SK-N-SH treated with all-trans-retinoic acid at 6 μM for 48 hours (cell line): ENCODE measurements at regions not wholly inside any gene's neighbourhood (a gene's known extent, or its start where the extent isn't known, plus 50 kb on each side); places are given as distances from the start of the nearest gene placed in this dataset.

ENCODE experiments used
- ATAC-seq: fragments of 200-7000 bp; cut with Tn5 transposase; 3 replicates; pipeline ENCODE4 v1.9.1; 2020; ENCODE audit warnings: mild to moderate bottlenecking, moderate library complexity
- ARNTL ChIP-seq: fragments of 450-650 bp; formaldehyde crosslinking; IDR thresholded peaks from 2 replicates; pipeline ENCODE4 v1.5.0; 2020; ENCODE audit warnings: low read depth, mild to moderate bottlenecking, moderate library complexity, borderline replicate concordance
- BACH2 ChIP-seq: fragments of 250-450 bp; sonication (Bioruptor Pico); IDR thresholded peaks from 2 replicates; pipeline ENCODE4 v1.9.0; 2021; ENCODE audit warnings: mild to moderate bottlenecking, borderline replicate concordance
- CREB5 ChIP-seq: fragments of 250-450 bp; sonication (Bioruptor Pico); IDR thresholded peaks from 2 replicates; pipeline ENCODE4 v1.5.1; 2020; ENCODE audit warnings: low read depth, mild to moderate bottlenecking, moderate library complexity
- CSRNP3 ChIP-seq: fragments of 250-450 bp; sonication (Bioruptor Pico); IDR thresholded peaks from 2 replicates; pipeline ENCODE4 v1.5.1; 2021; ENCODE audit warnings: mild to moderate bottlenecking, moderate library complexity
- ESRRG ChIP-seq: fragments of 250-450 bp; sonication (Bioruptor Pico); IDR thresholded peaks from 2 replicates; pipeline ENCODE4 v1.6.1; 2021; ENCODE audit warnings: mild to moderate bottlenecking
- GLIS3 ChIP-seq: fragments of 250-450 bp; sonication (Bioruptor Pico); IDR thresholded peaks from 2 replicates; pipeline ENCODE4 v1.5.0; 2020; ENCODE audit warnings: mild to moderate bottlenecking, moderate library complexity
- ISL1 ChIP-seq: fragments of 250-450 bp; sonication (Bioruptor Pico); IDR thresholded peaks from 2 replicates; pipeline ENCODE4 v2.1.2; 2022; ENCODE audit warnings: mild to moderate bottlenecking, moderate library complexity
- OSR1 ChIP-seq: fragments of 250-450 bp; sonication (Bioruptor Pico); IDR thresholded peaks from 2 replicates; pipeline ENCODE4 v1.8.0; 2022; ENCODE audit warnings: moderate library complexity, mild to moderate bottlenecking, inconsistent platforms
- POU6F1 ChIP-seq: fragments of 250-450 bp; sonication (Bioruptor Pico); IDR thresholded peaks from 2 replicates; pipeline ENCODE4 v1.8.0; 2021; ENCODE audit warnings: low read depth, mild to moderate bottlenecking, moderate library complexity, borderline replicate concordance
- PPARA ChIP-seq: fragments of 250-450 bp; sonication (Bioruptor Pico); IDR thresholded peaks from 2 replicates; pipeline ENCODE4 v1.5.0; 2020; ENCODE audit warnings: mild to moderate bottlenecking, borderline replicate concordance
- RARB ChIP-seq: fragments of 250-450 bp; sonication (Bioruptor Pico); IDR thresholded peaks from 2 replicates; pipeline ENCODE4 v1.8.0; 2021; ENCODE audit warnings: mild to moderate bottlenecking, moderate library complexity
- SNAI2 ChIP-seq: fragments of 250-450 bp; sonication (Bioruptor Pico); IDR thresholded peaks from 2 replicates; pipeline ENCODE4 v1.5.0; 2020; ENCODE audit warnings: mild to moderate bottlenecking, moderate library complexity
- TCF4 ChIP-seq: fragments of 250-450 bp; sonication (Bioruptor Pico); IDR thresholded peaks from 2 replicates; pipeline ENCODE4 v1.8.0; 2021; ENCODE audit warnings: mild to moderate bottlenecking, moderate library complexity, borderline replicate concordance
- TOX ChIP-seq: fragments of 250-450 bp; sonication (Bioruptor Pico); IDR thresholded peaks from 2 replicates; pipeline ENCODE4 v1.8.0; 2021; ENCODE audit warnings: mild to moderate bottlenecking, moderate library complexity, borderline replicate concordance
- TSHZ2 ChIP-seq: fragments of 250-450 bp; sonication (Bioruptor Pico); IDR thresholded peaks from 2 replicates; pipeline ENCODE4 v1.5.0; 2020; ENCODE audit warnings: mild to moderate bottlenecking, moderate library complexity
- ZC3H10 ChIP-seq: fragments of 250-450 bp; sonication (Bioruptor Pico); IDR thresholded peaks from 2 replicates; pipeline ENCODE4 v1.5.1; 2021; ENCODE audit warnings: mild to moderate bottlenecking, moderate library complexity
- ZFP3 ChIP-seq: fragments of 250-450 bp; sonication (Bioruptor Pico); IDR thresholded peaks from 2 replicates; pipeline ENCODE4 v1.5.0; 2020; ENCODE audit warnings: mild to moderate bottlenecking, moderate library complexity
- ZFP30 ChIP-seq: fragments of 450-650 bp; formaldehyde crosslinking; IDR thresholded peaks from 2 replicates; pipeline ENCODE4 v1.5.0; 2022; ENCODE audit warnings: mild to moderate bottlenecking, moderate library complexity
- ZNF565 ChIP-seq: fragments of 450-650 bp; formaldehyde crosslinking; conservative IDR thresholded peaks from 2 replicates; pipeline ENCODE4 v1.5.0; 2020; ENCODE audit warnings: low read depth, mild to moderate bottlenecking, moderate library complexity
- ZNF70 ChIP-seq: fragments of 450-650 bp; formaldehyde crosslinking; IDR thresholded peaks from 2 replicates; pipeline ENCODE4 v1.5.0; 2020; ENCODE audit warnings: mild to moderate bottlenecking, moderate library complexity
- ZNF8 ChIP-seq: fragments of 450-650 bp; formaldehyde crosslinking; IDR thresholded peaks from 2 replicates; pipeline ENCODE4 v1.5.0; 2020; ENCODE audit warnings: mild to moderate bottlenecking, moderate library complexity
- TF ChIP-seq, protein P1 (sequence below): fragments of 250-450 bp; sonication (Bioruptor Pico); IDR thresholded peaks from 2 replicates; pipeline ENCODE4 v1.8.0; 2020; ENCODE audit warnings: mild to moderate bottlenecking, moderate library complexity, borderline replicate concordance

DNA sequence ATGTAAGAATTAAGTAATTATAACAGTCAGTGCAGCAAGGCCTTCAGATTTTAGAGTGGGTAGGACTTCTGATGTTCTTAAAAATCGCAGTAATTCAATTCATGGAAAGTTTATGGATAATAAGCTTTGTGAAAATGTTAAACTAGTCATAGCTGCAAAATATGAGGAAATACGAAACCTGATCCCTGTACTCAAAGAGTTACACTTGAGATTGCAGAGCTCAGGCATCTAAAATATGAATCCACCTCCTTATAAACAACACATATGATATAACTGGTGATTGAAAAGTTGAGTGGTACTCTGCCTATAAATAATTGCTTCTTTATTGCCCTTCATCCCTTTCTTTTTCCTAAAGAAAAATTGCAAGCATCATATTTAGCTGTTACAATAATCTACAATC lies 473.3 kb downstream of the OTOL1 start:
- TF ChIP-seq CREB5 (CRISPR knock-in tag) (no peak), BACH2 (CRISPR knock-in tag) (no peak), POU6F1 (CRISPR knock-in tag) (no peak), ARNTL (CRISPR knock-in tag) (no peak), ZNF8 (CRISPR knock-in tag) (no peak)
- TF ChIP-seq, protein P1, sequence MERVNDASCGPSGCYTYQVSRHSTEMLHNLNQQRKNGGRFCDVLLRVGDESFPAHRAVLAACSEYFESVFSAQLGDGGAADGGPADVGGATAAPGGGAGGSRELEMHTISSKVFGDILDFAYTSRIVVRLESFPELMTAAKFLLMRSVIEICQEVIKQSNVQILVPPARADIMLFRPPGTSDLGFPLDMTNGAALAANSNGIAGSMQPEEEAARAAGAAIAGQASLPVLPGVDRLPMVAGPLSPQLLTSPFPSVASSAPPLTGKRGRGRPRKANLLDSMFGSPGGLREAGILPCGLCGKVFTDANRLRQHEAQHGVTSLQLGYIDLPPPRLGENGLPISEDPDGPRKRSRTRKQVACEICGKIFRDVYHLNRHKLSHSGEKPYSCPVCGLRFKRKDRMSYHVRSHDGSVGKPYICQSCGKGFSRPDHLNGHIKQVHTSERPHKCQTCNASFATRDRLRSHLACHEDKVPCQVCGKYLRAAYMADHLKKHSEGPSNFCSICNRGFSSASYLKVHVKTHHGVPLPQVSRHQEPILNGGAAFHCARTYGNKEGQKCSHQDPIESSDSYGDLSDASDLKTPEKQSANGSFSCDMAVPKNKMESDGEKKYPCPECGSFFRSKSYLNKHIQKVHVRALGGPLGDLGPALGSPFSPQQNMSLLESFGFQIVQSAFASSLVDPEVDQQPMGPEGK (CRISPR knock-in tag), result no peak
- no peak for ATAC-seq

DNA sequence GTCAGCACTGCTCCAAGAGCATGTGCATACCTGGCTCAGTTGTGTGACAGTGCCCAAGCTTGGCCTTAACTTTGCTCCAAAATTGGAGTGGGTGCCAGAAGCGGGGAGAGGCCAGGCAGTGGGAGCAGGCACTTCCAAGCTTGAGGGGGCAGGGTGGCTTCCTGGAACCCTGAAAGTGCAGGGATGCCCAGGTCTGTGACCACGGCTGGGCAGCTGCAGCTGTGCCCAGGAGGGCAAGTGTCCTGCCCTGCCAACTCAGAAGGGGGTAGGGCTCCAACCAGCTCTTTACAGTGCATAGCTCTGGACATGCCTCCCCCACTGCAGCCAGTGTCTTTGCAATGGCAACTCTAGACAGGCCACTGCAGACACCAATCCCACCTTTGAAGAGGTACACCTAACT lies 478.6 kb downstream of the OTOL1 start:
- ATAC-seq, result no peak
- TF ChIP-seq ISL1 (CRISPR knock-in tag) (no peak), CREB5 (CRISPR knock-in tag) (no peak), GLIS3 (no peak), ZFP30 (CRISPR knock-in tag) (no peak), ZNF70 (CRISPR knock-in tag) (no peak), TOX (CRISPR knock-in tag) (no peak), ZFP3 (CRISPR knock-in tag) (no peak), POU6F1 (CRISPR knock-in tag) (no peak), ESRRG (CRISPR knock-in tag) (no peak), ZNF8 (CRISPR knock-in tag) (no peak), ZC3H10 (CRISPR knock-in tag) (no peak), ZNF565 (CRISPR knock-in tag) (no peak), CSRNP3 (no peak), TCF4 (no peak), SNAI2 (CRISPR knock-in tag) (no peak)

DNA sequence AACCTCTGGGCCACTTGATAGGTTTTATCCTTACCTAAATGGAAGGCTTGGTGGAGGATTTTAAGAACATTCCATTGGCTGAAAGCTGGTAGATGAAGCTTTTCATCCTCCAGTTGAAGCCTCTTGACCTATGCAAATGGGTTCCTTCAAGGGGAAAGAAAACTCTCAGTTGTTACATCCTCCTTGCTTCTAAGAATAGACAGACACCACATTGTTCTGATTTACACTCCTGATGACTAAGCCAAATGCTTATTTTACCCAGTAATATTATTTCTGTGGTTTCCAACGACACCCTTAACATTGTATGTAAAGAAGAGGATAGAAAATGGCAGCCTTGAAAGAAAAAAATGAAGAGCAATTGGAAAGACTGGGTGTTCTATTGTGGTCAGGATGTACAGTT lies 480.5 kb downstream of the OTOL1 start:
- ATAC-seq, result peak; percentile 39; the same call in 2 of the 3 replicates
- TF ChIP-seq OSR1 (CRISPR knock-in tag) (no peak), GLIS3 (no peak), ZNF565 (CRISPR knock-in tag) (no peak), CSRNP3 (no peak), TCF4 (no peak), TSHZ2 (CRISPR knock-in tag) (no peak), PPARA (CRISPR knock-in tag) (no peak), ZFP30 (CRISPR knock-in tag) (no peak), ARNTL (CRISPR knock-in tag) (no peak), RARB (CRISPR knock-in tag) (no peak), ISL1 (CRISPR knock-in tag) (no peak), CREB5 (CRISPR knock-in tag) (no peak), BACH2 (CRISPR knock-in tag) (no peak), SNAI2 (CRISPR knock-in tag) (no peak)
